GM12878 (cell line): ENCODE measurements at regions not wholly inside any gene's neighbourhood (a gene's known extent, or its start where the extent isn't known, plus 50 kb on each side); places are given as distances from the start of the nearest gene placed in this dataset.

ENCODE experiments used
- ATAC-seq: fragments of 200-7000 bp; cut with Tn5 transposase; 3 replicates; pipeline ENCODE4 v1.9.1; 2020; ENCODE audit warnings: mild to moderate bottlenecking, moderate library complexity
- BruUV-seq: library from RNA; stranded (reverse); fragments of 400-500 nt; replicated peaks from 2 replicates; lab custom pipeline; 2021; lab: Mats Ljungman, UMichigan
- CTCF ChIA-PET: fragments of 300-600 bp; sonication (Branson Sonifier 250); formaldehyde crosslinking; extraction: SDS; loops from one replicate; lab custom pipeline; 2021; ENCODE audit warnings: inconsistent platforms; lab: Yijun Ruan, JAX
- POLR2A ChIA-PET: fragments of 350-600 bp; formaldehyde crosslinking; extraction: SDS; loops from one replicate; lab custom pipeline; 2021; ENCODE audit warnings: inconsistent platforms; lab: Charles Lee
- RAD21 ChIA-PET: fragments of 300-600 bp; sonication (Branson Sonifier 250); formaldehyde crosslinking; loops from one replicate; lab custom pipeline; 2023; ENCODE audit warnings: antibody characterized with exemption; ENCODE audit not compliant: unreplicated experiment; lab: Charles Lee
- SMC1A ChIA-PET: fragments of 300-600 bp; sonication (Branson Sonifier 250); formaldehyde crosslinking; loops from one replicate; lab custom pipeline; 2023; ENCODE audit not compliant: unreplicated experiment, uncharacterized antibody; lab: Charles Lee
- DNase-seq: peaks from one replicate; pipeline ENCODE4 v3.0.0-alpha.2; 2011; ENCODE audit warnings: low read depth, low spot score
- FAIRE-seq: peaks from 3 replicates; lab custom pipeline; 2011; peaks lifted over from hg19 to GRCh38; lab: Jason Lieb, UNC
- H2AFZ ChIP-seq: 2 replicates; pipeline ENCODE4 v1.6.0; 2011; ENCODE audit warnings: low read depth, low read length, control low read depth; ENCODE audit not compliant: control insufficient read depth
- H3K27ac ChIP-seq: 2 replicates; pipeline ENCODE4 v1.5.1; 2011; ENCODE audit warnings: control low read depth; ENCODE audit not compliant: control insufficient read depth, insufficient read depth
- H3K27me3 ChIP-seq, 2 experiments: replicated peaks in 1 of 2; 2 replicates each; pipeline versions ENCODE4 v1.6.0 to v1.6.1; 2011; ENCODE audit warnings: low read length in 1 of 2; ENCODE audit not compliant: control insufficient read depth in 2 of 2, insufficient read depth in 2 of 2
- H3K36me3 ChIP-seq, 2 experiments: 2 replicates each; pipeline ENCODE4 v1.5.1; 2011; ENCODE audit warnings: low read length in 1 of 2; ENCODE audit not compliant: control insufficient read depth in 2 of 2, insufficient read depth in 2 of 2
- H3K4me1 ChIP-seq: 2 replicates; pipeline ENCODE4 v1.6.1; 2011; ENCODE audit warnings: mild to moderate bottlenecking, low read length, moderate library complexity, mixed read lengths; ENCODE audit not compliant: control insufficient read depth, insufficient read depth
- H3K4me2 ChIP-seq: 2 replicates; pipeline ENCODE4 v1.6.0; 2011; ENCODE audit warnings: control low read depth; ENCODE audit not compliant: control insufficient read depth, insufficient read depth
- H3K4me3 ChIP-seq: fragments of 200-600 bp; sonication (generic); 2 replicates; pipeline ENCODE4 v1.5.1; 2016
- H3K79me2 ChIP-seq: 2 replicates; pipeline ENCODE4 v1.6.0; 2011; ENCODE audit warnings: low read length; ENCODE audit not compliant: control insufficient read depth, insufficient read depth
- H3K9ac ChIP-seq: 2 replicates; pipeline ENCODE4 v1.8.0; 2011; ENCODE audit warnings: low read length, control low read depth, mixed read lengths; ENCODE audit not compliant: control insufficient read depth, insufficient read depth
- H3K9me3 ChIP-seq: replicated peaks from 3 replicates; pipeline ENCODE4 v1.5.1; 2011; ENCODE audit warnings: mild to moderate bottlenecking, low read length; ENCODE audit not compliant: control insufficient read depth, insufficient read depth
- H4K20me1 ChIP-seq: 2 replicates; pipeline ENCODE4 v1.6.0; 2011; ENCODE audit not compliant: control insufficient read depth, insufficient read depth
- BCL3 ChIP-seq: IDR thresholded peaks from 2 replicates; pipeline ENCODE4 v1.6.1; 2011; ENCODE audit warnings: borderline replicate concordance, low read depth, mild to moderate bottlenecking, moderate library complexity, low read length; ENCODE audit not compliant: insufficient read depth, poor library complexity, severe bottlenecking
- BHLHE40 ChIP-seq, 2 experiments: fragments of 450-650 bp in 1 of 2; IDR thresholded peaks; 2 replicates each; pipeline ENCODE4 v1.6.1; 2011 to 2017; ENCODE audit warnings: low read depth in 2 of 2, borderline replicate concordance in 1 of 2, improper control_type of control experiment in 1 of 2, low read length in 1 of 2, mild to moderate bottlenecking in 1 of 2
- CEBPB ChIP-seq, 2 experiments: fragments of 150-350 bp in 1 of 2; IDR thresholded peaks; 2 replicates each; pipeline ENCODE4 v1.6.1; 2012 to 2014; ENCODE audit warnings: low read depth in 2 of 2, low read length in 2 of 2, borderline replicate concordance in 1 of 2, inconsistent platforms in 1 of 2
- CHD2 ChIP-seq: IDR thresholded peaks from 2 replicates; pipeline ENCODE4 v1.6.1; 2011; ENCODE audit warnings: low read depth, low read length, improper control_type of control experiment, borderline replicate concordance
- EED ChIP-seq: sonication (generic); IDR thresholded peaks from 2 replicates; pipeline ENCODE4 v1.6.1; 2016; ENCODE audit warnings: antibody characterized with exemption, low read depth
- EP300 ChIP-seq, 2 experiments: fragments of 150-350 bp in 1 of 2; IDR thresholded peaks; 2 replicates each; pipeline ENCODE4 v1.6.1; 2011 to 2012; ENCODE audit warnings: low read depth in 2 of 2, low read length in 2 of 2, borderline replicate concordance in 1 of 2, improper control_type of control experiment in 1 of 2, inconsistent platforms in 1 of 2; ENCODE audit not compliant: control insufficient read depth in 1 of 2
- HDAC6 ChIP-seq: fragments of 200-600 bp; sonication (generic); IDR thresholded peaks from one replicate; pipeline ENCODE4 v1.8.0; 2017; ENCODE audit warnings: antibody characterized with exemption; ENCODE audit not compliant: unreplicated experiment
- MTA2 ChIP-seq: fragments of 450-650 bp; IDR thresholded peaks from 2 replicates; pipeline ENCODE4 v1.6.1; 2016; ENCODE audit warnings: low read depth, mild to moderate bottlenecking, moderate library complexity
- MXI1 ChIP-seq: fragments of 150-350 bp; IDR thresholded peaks from 2 replicates; pipeline ENCODE4 v1.6.1; 2011; ENCODE audit warnings: low read depth, mild to moderate bottlenecking, inconsistent platforms, low read length, improper control_type of control experiment
- NFIC ChIP-seq: IDR thresholded peaks from 2 replicates; pipeline ENCODE4 v1.6.1; 2012; ENCODE audit warnings: low read depth, mild to moderate bottlenecking, inconsistent platforms, low read length, moderate library complexity
- NR2C2 ChIP-seq: IDR thresholded peaks from 2 replicates; pipeline ENCODE4 v1.6.1; 2011; ENCODE audit warnings: borderline replicate concordance, low read depth; ENCODE audit not compliant: control insufficient read depth, insufficient read length
- SIX5 ChIP-seq: IDR thresholded peaks from 2 replicates; pipeline ENCODE4 v1.6.1; 2011; ENCODE audit warnings: mild to moderate bottlenecking, low read depth, low read length, moderate library complexity; ENCODE audit not compliant: severe bottlenecking
- TCF12 ChIP-seq: IDR thresholded peaks from 2 replicates; pipeline ENCODE4 v1.6.1; 2011; ENCODE audit warnings: low read depth, mild to moderate bottlenecking, low read length
- TCF7 ChIP-seq: IDR thresholded peaks from 2 replicates; pipeline ENCODE4 v1.6.1; 2014; ENCODE audit warnings: antibody characterized with exemption, borderline replicate concordance
- WRNIP1 ChIP-seq: IDR thresholded peaks from 2 replicates; pipeline ENCODE4 v1.6.1; 2011; ENCODE audit warnings: low read depth, low read length, improper control_type of control experiment, borderline replicate concordance
- ZNF622 ChIP-seq: fragments of 450-650 bp; IDR thresholded peaks from 2 replicates; pipeline ENCODE4 v1.6.1; 2017; ENCODE audit warnings: mild to moderate bottlenecking, inconsistent platforms
- WGBS: methylation state at CpG from one replicate; pipeline ENCODE4 v1.1.6; 2016; ENCODE audit warnings: low lambda C conversion rate; ENCODE audit not compliant: insufficient replicate concordance, insufficient coverage; ENCODE audit errors: missing lambda C conversion rate; 5-methylcytosine and 5-hydroxymethylcytosine counted together
- in situ Hi-C: fragments of 300-500 bp; cut with MboI; formaldehyde crosslinking; loops from 9 replicates; pipeline ENCODE4 v1.14.3; 2018; ENCODE audit warnings: mixed read lengths
- intact Hi-C: fragments of 100-400 bp; cut with micrococcal nuclease; formaldehyde crosslinking; loops from one replicate; pipeline ENCODE4 v1.14.2; 2022; ENCODE audit not compliant: unreplicated experiment
- TF ChIP-seq, protein P1 (sequence below): fragments of 450-650 bp; IDR thresholded peaks from 2 replicates; pipeline ENCODE4 v1.6.1; 2016; ENCODE audit warnings: mild to moderate bottlenecking

GRCh38 chr2:180621366-180621765 is 359.0 kb upstream of the UBE2E3 start:
- DNase-seq, result no peak
- POLR2A ChIA-PET, result no interaction called here
- Histone ChIP-seq H3K9me3 (no peaks in the 10 kb centered on the region), H3K4me1 (no peaks in the 10 kb centered on the region), H3K27me3 (no peaks in the 10 kb centered on the region), H4K20me1 (no peaks in the 10 kb centered on the region), H3K9ac (no peak overlapping the region), H3K4me2 (no peak overlapping the region), H3K36me3 (no peaks in the 10 kb centered on the region), H2AFZ (no peak overlapping the region), H3K79me2 (no peaks in the 10 kb centered on the region), H3K4me3 (no peak overlapping the region), H3K27ac (no peak overlapping the region)
- RAD21 ChIA-PET, result no interaction called here
- in situ Hi-C loops, result no loop called here
- SMC1A ChIA-PET, result interaction anchor here (1.2 kb wide), 1 partner anchor 62 kb away, joined by 3 read pairs; no protein-coding TSS in a partner anchor
- no TSS peak for BruUV-seq
- TF ChIP-seq CHD2 (no peak), EED (no peak), ZNF622 (no peak)
- no peak for ATAC-seq
- CTCF ChIA-PET, result interaction anchor here (1.1 kb wide), 1 partner anchor 9 kb away, joined by 3 read pairs; no protein-coding TSS in a partner anchor
- intact Hi-C loops, result no loop called here
- no peak for FAIRE-seq

- Histone ChIP-seq H3K9ac (no peak overlapping the region), H3K9me3 (no peaks in the 10 kb centered on the region), H4K20me1 (no peaks in the 10 kb centered on the region), H3K36me3 (no peaks in the 10 kb centered on the region), H3K27ac (no peak overlapping the region), H3K4me3 (no peak overlapping the region), H3K79me2 (no peaks in the 10 kb centered on the region), H2AFZ (no peak overlapping the region), H3K4me1 (no peaks in the 10 kb centered on the region), H3K4me2 (no peak overlapping the region), H3K27me3 (no peaks in the 10 kb centered on the region)
- ChIA-PET SMC1A (interaction anchor here (1.6 kb wide), 1 partner anchor 10 kb away, joined by 6 read pairs; no protein-coding TSS in a partner anchor), RAD21 (no interaction called here), POLR2A (no interaction called here), CTCF (no interaction called here)
- FAIRE-seq, result no peak
- BruUV-seq, result no TSS peak
- in situ Hi-C loops, result no loop called here
- 43% methylated on average over 5 of the region's 5 CpGs for WGBS
- no peak for ATAC-seq
- intact Hi-C loops, result no loop called here
- DNase-seq, result no peak
- no peak for TF ChIP-seq BCL3
- no peak for TF ChIP-seq TCF7
- no peak for TF ChIP-seq TCF12
- TF ChIP-seq EP300 (IDR thresholded peaks at IDR 0.05; ENCODE audit: borderline replicate concordance in 1 of 2, control insufficient read depth in 1 of 2, low read depth in 2 of 2, low read length in 2 of 2), result no peak
- TF ChIP-seq WRNIP1, result no peak
- TF ChIP-seq MTA2, result no peak
- TF ChIP-seq HDAC6, result no peak
- no peak for TF ChIP-seq NFIC
- TF ChIP-seq NR2C2, result no peak
- TF ChIP-seq, protein P1, sequence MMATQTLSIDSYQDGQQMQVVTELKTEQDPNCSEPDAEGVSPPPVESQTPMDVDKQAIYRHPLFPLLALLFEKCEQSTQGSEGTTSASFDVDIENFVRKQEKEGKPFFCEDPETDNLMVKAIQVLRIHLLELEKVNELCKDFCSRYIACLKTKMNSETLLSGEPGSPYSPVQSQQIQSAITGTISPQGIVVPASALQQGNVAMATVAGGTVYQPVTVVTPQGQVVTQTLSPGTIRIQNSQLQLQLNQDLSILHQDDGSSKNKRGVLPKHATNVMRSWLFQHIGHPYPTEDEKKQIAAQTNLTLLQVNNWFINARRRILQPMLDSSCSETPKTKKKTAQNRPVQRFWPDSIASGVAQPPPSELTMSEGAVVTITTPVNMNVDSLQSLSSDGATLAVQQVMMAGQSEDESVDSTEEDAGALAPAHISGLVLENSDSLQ, result no peak
- TF ChIP-seq BHLHE40 (IDR thresholded peaks at IDR 0.05; ENCODE audit: borderline replicate concordance in 1 of 2, low read depth in 2 of 2, low read length in 1 of 2), result no peak
- no peak for TF ChIP-seq SIX5
- TF ChIP-seq CEBPB (IDR thresholded peaks at IDR 0.05; ENCODE audit: borderline replicate concordance in 1 of 2, low read depth in 2 of 2, low read length in 2 of 2), result no peak
- TF ChIP-seq MXI1, result no peak
Observed at GRCh38 chr2:180618570-180618969, 361.8 kb upstream of the UBE2E3 start.
